IPS DF 19.7 (cell line): ENCODE measurements at regions not wholly inside any gene's neighbourhood (a gene's known extent, or its start where the extent isn't known, plus 50 kb on each side); places are given as distances from the start of the nearest gene placed in this dataset.

Experiments used
- DNase-seq: peaks from one replicate; pipeline ENCODE4 v3.0.0-alpha.2; 2013; ENCODE audit warnings: low read depth, low spot score

DNA sequence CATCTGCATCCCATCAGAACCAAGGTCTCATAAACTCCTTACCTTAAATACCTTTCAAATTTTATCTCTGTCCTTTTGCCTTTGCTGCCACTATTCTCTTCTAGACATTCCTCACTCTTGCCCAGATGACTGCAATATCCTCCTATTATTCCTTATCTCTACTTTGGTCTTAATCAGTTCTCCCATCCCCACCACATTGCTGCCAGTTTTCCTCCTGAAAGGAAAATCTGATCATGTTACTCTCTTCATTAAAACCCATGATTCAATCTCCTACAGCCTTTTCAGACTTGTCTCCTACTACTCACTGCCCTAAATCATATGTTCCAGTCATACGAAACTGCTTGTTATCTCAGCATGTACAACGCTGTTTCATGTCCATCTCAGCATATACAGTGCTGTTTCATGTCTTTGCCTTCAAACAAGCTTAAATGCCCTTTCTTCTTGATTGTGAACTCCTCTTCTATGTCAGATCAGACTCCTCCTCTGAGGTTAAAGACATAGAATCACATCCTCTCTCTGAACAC is 152.6 kb upstream of the FST start:
- DNase-seq, result no peak

GRCh38 chr5:53330491-53330890 is 149.9 kb upstream of the FST start:
- DNase-seq, result no peak

DNA sequence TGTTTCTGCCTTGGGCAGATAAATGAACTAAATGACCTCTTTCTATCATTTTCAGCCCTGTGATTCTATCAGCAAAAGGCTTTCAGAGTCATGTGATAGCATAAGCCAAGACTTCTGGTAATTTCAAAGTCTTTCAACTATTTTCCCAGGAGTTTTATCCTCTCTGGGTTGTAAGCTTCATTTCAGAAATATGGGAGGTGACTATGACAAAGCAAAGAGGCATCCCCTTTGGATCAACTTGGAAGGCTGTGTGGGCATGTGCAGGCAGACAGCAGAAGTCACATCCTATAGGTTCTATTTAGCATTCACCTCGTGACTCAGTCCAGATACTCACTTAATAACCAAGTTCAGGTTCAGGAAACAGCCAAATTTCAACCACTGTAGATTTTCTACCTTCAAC is 149.0 kb upstream of the FST start:
- DNase-seq, result no peak

GRCh38 chr5:53333160-53333559 is 147.3 kb upstream of the FST start:
- no peak for DNase-seq

GRCh38 chr5:53334431-53334941 is 145.9 kb upstream of the FST start:
- DNase-seq, result no peak

GRCh38 chr5:53335115-53335514 is 145.3 kb upstream of the FST start:
- DNase-seq, result no peak

DNA sequence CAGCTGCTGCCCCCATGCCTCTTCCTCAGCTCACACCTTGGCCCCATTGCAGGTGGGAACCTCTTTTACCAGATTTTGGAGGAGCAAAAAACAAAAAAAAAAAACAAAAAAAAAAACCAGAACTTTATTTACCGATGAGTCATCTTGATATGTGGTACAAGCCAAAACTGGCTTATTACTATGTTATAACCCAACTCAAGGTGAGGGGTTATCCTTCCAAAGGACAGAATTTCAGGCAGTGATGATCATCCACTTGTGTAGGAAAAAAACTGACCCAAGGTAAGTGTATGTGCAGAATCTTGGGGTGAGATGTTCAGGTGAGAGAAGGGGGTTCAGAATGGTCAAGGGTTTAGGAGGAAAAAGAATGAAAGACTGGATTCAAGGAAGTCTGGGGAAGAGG is 142.6 kb upstream of the FST start:
- DNase-seq, result no peak

DNA sequence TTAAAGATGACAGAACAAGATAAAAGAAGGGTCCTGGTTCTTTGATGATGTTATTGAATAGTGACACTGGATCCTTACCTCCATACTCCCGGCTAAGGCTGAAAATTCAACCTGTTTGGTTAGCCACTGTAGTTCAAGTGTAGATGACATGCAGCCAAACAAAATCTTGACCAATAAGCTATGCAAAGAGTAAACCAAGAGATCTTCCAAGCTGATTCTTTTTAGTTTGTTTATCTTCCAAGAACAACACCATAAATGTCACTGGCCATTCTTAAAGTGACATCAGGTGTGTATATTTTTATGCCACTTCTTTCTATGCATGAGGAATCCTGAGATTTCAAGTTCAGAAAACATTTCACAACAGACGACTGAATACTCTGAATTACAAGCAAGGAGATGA is 141.5 kb upstream of the FST start:
- no peak for DNase-seq

GRCh38 chr5:53339962-53340540 is 140.4 kb upstream of the FST start:
- DNase-seq, result no peak

GRCh38 chr5:53340956-53341750 is 139.3 kb upstream of the FST start:
- no peak for DNase-seq

DNA sequence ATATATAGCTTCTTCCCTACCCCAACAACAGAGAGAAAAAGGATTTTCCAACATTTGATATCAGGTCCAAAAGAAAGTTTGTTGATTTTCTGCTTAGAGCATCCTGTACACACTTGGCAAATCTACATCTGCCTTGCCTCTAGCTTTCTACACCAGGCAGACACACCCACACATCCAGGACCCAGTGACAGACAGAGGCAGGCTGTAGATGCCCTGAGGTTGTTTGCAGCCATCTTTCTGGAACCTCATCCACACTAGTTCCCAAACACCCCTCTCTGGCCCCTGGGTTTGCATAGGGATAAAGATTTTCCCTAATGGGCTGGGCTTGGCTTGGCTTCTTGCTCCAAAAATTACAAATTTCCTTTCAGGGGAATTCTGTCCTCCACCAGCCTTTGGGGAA is 138.2 kb upstream of the FST start:
- DNase-seq, result no peak

DNA sequence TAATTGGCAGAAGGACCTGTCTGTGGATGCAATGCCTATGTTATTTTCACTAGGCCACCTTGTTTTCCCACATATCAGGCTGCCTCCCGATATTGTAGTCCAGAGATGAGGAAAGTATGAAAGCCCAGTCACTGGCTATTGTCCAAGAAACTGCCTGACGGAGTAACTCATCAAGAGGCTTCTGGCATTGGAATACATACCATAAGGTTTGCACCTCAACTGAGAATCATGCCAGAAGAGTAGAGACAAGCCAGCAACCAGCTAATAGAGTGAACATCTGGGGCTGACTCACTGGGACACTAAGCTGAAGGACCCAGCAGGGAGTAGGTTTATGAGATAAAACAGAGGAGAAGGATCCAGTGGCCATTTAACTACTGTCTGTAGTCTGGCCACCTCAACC is 137.2 kb upstream of the FST start:
- no peak for DNase-seq

DNA sequence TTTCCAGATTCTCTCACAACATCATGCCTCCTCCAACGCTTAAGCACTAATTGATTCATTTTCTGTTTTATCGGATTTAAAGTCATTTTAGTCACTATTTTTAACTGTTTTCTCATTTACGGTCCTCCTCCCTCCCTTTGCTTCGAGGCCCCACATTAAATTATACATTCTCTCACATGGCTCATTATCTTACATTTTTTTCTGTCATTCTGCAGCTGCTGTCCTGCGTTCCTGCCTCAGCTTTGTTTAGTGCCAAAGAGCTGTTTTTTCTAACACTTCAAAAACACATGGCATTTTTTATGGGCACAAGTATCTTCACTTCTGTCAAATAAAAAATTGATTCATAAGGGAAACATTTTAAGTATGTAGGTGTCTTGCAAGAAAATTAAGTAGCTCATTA is 130.1 kb upstream of the FST start:
- no peak for DNase-seq

GRCh38 chr5:53350991-53351770 is 129.2 kb upstream of the FST start:
- no peak for DNase-seq

DNA sequence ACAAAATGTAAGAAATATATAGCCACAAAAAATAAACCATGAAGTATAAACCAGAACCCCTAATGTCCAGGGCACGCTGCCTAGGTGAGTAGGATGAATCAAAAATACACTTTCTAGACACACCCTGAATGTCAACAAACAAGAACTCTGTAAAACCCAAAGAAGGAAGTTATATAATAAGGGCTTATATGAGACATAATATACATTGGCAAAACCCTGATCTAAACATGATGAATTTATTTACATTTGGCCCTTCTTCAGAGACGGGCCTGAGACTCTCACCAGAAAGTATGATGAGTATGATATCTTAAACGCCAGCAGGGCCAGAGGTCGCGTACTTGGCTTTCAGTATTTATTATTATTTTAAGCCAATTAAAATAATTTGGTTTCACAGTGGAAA is 125.1 kb upstream of the FST start:
- DNase-seq, result no peak

DNA sequence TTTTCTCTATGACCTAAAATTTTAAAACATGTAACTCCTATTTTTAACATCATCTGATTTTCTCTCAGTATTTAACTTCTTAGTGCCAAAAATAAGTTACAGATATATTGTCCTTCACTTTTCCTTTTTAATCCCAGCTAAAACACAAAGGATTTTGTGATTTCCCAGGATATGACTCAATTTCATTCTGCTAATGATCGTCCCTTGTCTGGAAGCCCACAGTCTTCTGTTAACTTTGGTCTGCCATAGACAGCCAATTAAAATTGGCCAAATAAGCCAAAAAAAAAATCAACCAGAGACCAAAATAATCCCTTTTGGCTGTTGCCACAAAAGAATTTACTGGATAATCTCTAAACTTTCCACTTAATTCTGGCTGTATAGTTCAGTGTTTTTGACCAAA is 124.5 kb upstream of the FST start:
- DNase-seq, result no peak

DNA sequence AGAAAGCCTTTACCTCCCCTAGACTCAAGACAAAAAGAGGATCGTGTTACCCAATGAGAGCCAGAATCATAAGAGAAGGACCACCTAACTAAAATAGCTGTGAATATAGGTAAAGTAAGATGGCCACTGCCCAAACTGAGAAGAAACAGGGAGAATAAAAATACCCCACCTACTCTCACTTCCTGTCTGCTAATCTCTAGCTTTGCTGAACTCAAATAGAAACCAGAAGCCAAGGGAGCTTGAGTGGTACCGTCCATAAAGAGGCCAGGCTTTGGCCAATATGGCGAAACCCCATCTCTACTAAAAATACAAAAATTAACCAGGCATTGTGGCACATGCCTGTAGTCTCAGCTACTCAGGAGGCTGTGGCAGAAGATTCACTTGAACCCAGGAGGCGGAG is 123.0 kb upstream of the FST start:
- DNase-seq, result no peak

GRCh38 chr5:53358794-53359193 is 121.6 kb upstream of the FST start:
- no peak for DNase-seq

- DNase-seq, result no peak
These were observed 120.4 kb upstream of the FST start for GRCh38 chr5:53359916-53360517.

- no peak for DNase-seq
These were observed 119.6 kb upstream of the FST start for GRCh38 chr5:53360811-53361210.

DNA sequence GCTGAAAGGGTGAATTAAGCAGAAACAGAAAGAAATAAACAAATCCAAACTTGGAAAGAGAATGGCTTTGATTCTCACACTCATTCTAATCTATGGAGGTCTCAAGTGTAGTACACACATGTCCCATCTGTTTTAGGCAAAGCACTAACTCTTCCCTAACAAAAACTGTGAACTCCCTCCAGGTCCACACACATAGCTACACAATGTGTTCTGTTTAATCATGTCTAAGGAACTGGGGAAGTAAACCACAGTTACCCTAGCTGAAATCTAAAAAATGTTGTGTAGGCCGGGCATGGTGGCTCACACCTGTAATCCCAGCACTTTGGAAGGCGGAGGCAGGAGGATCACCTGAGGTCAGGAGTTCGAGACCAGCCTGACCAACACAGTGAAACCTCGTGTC is 118.7 kb upstream of the FST start:
- DNase-seq, result no peak

- DNase-seq, result no peak
These were observed 117.9 kb upstream of the FST start for GRCh38 chr5:53362521-53362941.
